Naive thymus-derived CD4-positive, alpha-beta T cell (primary cell): ENCODE measurements at regions not wholly inside any gene's neighbourhood (a gene's known extent, or its start where the extent isn't known, plus 50 kb on each side); places are given as distances from the start of the nearest gene placed in this dataset.

Experiments used
- ATAC-seq: fragments of 150-1000 bp; cut with Tn5 transposase; 2 replicates; pipeline ENCODE4 v1.10.0; 2021; ENCODE audit warnings: mild to moderate bottlenecking, moderate library complexity
- CTCF ChIA-PET: fragments of 350-600 bp; sonication (Branson Sonifier 250); formaldehyde crosslinking; loops from one replicate; lab custom pipeline; 2021; ENCODE audit warnings: antibody characterized with exemption; lab: Charles Lee
- POLR2A ChIA-PET: fragments of 350-600 bp; sonication (Branson Sonifier 250); formaldehyde crosslinking; loops from one replicate; lab custom pipeline; 2021; ENCODE audit warnings: antibody characterized with exemption, inconsistent platforms; lab: Charles Lee
- DNase-seq, 9 donors: peaks; one replicate each; pipeline versions ENCODE4 v3.0.0 to v3.0.0-alpha.2; 2020 to 2022; ENCODE audit warnings: mixed read lengths in 1 of 9
- H3K27ac ChIP-seq: one replicate; pipeline ENCODE4 v1.7.0; 2013; ENCODE audit warnings: mild to moderate bottlenecking, low read depth, low read length, moderate library complexity
- H3K27me3 ChIP-seq, 2 donors: one replicate each; pipeline ENCODE4 v1.7.0; 2013; ENCODE audit warnings: low read length in 2 of 2, mild to moderate bottlenecking in 2 of 2, moderate library complexity in 2 of 2; ENCODE audit not compliant: control insufficient read depth in 2 of 2, insufficient read depth in 2 of 2
- H3K36me3 ChIP-seq, 3 experiments: 1 replicate in 2 of 3; 2 replicates in 1 of 3; pipeline ENCODE4 v1.7.0; 2013; ENCODE audit warnings: low read length in 3 of 3, mild to moderate bottlenecking in 3 of 3, moderate library complexity in 1 of 3; ENCODE audit not compliant: insufficient read depth in 3 of 3, control insufficient read depth in 2 of 3
- H3K4me1 ChIP-seq, 2 donors: one replicate each; pipeline ENCODE4 v1.7.0; 2013; ENCODE audit warnings: low read length in 2 of 2, mild to moderate bottlenecking in 2 of 2, moderate library complexity in 1 of 2; ENCODE audit not compliant: control insufficient read depth in 2 of 2, insufficient read depth in 2 of 2
- H3K4me3 ChIP-seq: 2 replicates; pipeline ENCODE4 v1.7.0; 2013; ENCODE audit warnings: mild to moderate bottlenecking, low read length
- H3K9me3 ChIP-seq, 3 experiments: 1 replicate in 2 of 3; 2 replicates in 1 of 3; pipeline ENCODE4 v1.7.0; 2013; ENCODE audit warnings: low read length in 3 of 3; ENCODE audit not compliant: control insufficient read depth in 2 of 3
- H3K27ac Mint-ChIP-seq, 9 donors: one replicate each; pipeline ENCODE4 v1.8.0; 2020 to 2022; ENCODE audit warnings: mixed read lengths in 9 of 9, mild to moderate bottlenecking in 8 of 9, moderate library complexity in 5 of 9, inconsistent platforms in 2 of 9
- H3K27me3 Mint-ChIP-seq, 5 donors: one replicate each; pipeline ENCODE4 v1.8.0; 2021 to 2022; ENCODE audit warnings: mixed read lengths in 5 of 5, mild to moderate bottlenecking in 1 of 5
- H3K36me3 Mint-ChIP-seq, 5 donors: one replicate each; pipeline ENCODE4 v1.8.0; 2020 to 2022; ENCODE audit warnings: mixed read lengths in 5 of 5, mild to moderate bottlenecking in 3 of 5, inconsistent platforms in 1 of 5
- H3K4me1 Mint-ChIP-seq, 7 donors: one replicate each; pipeline ENCODE4 v1.8.0; 2020 to 2022; ENCODE audit warnings: mixed read lengths in 7 of 7, mild to moderate bottlenecking in 3 of 7, inconsistent platforms in 1 of 7
- H3K4me3 Mint-ChIP-seq, 10 donors: one replicate each; pipeline ENCODE4 v1.8.0; 2020 to 2022; ENCODE audit warnings: mild to moderate bottlenecking in 10 of 10, mixed read lengths in 10 of 10, moderate library complexity in 6 of 10, inconsistent platforms in 2 of 10
- H3K9me3 Mint-ChIP-seq, 11 donors: one replicate each; pipeline ENCODE4 v1.8.0; 2020 to 2022; ENCODE audit warnings: mixed read lengths in 11 of 11, mild to moderate bottlenecking in 4 of 11, inconsistent platforms in 1 of 11, moderate library complexity in 1 of 11
- intact Hi-C, 2 donors: fragments of 100-400 bp; cut with micrococcal nuclease; formaldehyde crosslinking; loops; one replicate each; pipeline ENCODE4 v1.15.1; 2023

DNA sequence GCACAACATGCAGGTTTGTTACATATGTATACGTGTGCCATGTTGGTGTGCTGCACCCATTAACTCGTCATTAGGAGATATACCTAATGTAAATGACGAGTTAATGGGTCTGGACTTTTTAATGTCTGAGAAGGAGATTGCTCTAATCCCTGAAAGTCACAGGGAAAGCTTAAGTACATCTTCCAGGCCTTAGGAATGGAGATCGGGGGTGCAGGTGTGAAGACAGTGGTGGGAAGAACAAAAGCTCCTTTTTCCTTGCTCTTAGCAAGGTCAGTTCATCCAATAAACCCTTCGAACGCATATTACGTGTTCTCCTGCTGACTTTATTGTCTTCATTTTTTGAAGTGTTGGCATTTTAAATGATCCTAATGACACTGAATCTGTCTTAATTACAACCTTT is 50.8 kb upstream of the LAMA1 start:
- Histone ChIP-seq H3K36me3 (no peaks in the 10 kb centered on the region), H3K27me3 (no peaks in the 10 kb centered on the region), H3K4me3 (no peak overlapping the region), H3K9me3 (no peaks in the 10 kb centered on the region), H3K27ac (no peak overlapping the region), H3K4me1 (no peaks in the 10 kb centered on the region)
- Mint-ChIP-seq H3K4me3 (no peak overlapping the region), H3K27ac (no peak overlapping the region), H3K27me3 (peaks cover 0 to 7% (median 0%) of the 10 kb centered on the region in 5 donors), H3K9me3 (peaks cover 0 to 4% (median 0%) of the 10 kb centered on the region in 11 donors), H3K36me3 (no peaks in the 10 kb centered on the region), H3K4me1 (no peaks in the 10 kb centered on the region)
- ChIA-PET POLR2A (no interaction called here), CTCF (no interaction called here)
- DNase-seq, result no peak
- intact Hi-C loops, result no loop called here
- ATAC-seq, result no peak
